K562 (cell line): ENCODE measurements at regions not wholly inside any gene's neighbourhood (a gene's known extent, or its start where the extent isn't known, plus 50 kb on each side); places are given as distances from the start of the nearest gene placed in this dataset.

Experiments
- ATAC-seq: fragments of 200-7000 bp; cut with Tn5 transposase; 3 replicates; pipeline ENCODE4 v1.9.1; 2020; ENCODE audit warnings: moderate library complexity
- BruUV-seq: library from RNA; stranded (reverse); fragments of 400-500 nt; replicated peaks from 2 replicates; lab custom pipeline; 2021; lab: Mats Ljungman, UMichigan
- CTCF ChIA-PET: fragments of 300-600 bp; formaldehyde crosslinking; extraction: SDS; loops from one replicate; lab custom pipeline; 2021; ENCODE audit warnings: low intra/inter-chr PET ratio; lab: Yijun Ruan, JAX
- POLR2A ChIA-PET: fragments of 300-600, 350-650 bp; sonication (Branson Sonifier 250); formaldehyde crosslinking; extraction: SDS; loops from one replicate; lab custom pipeline; 2021; ENCODE audit warnings: antibody characterized with exemption, inconsistent platforms; lab: Yijun Ruan, JAX
- DNase-seq, 4 experiments: peaks; one replicate each; pipeline versions ENCODE4 v3.0.0 to v3.0.0-alpha.2; 2011 to 2018; ENCODE audit warnings: low spot score in 3 of 4, mixed read lengths in 3 of 4; ENCODE audit errors: extremely low read depth in 1 of 4
- FAIRE-seq: peaks from 2 replicates; lab custom pipeline; 2011; peaks lifted over from hg19 to GRCh38; lab: Jason Lieb, UNC
- H2AFZ ChIP-seq: 2 replicates; pipeline ENCODE4 v1.6.0; 2011; ENCODE audit warnings: low read depth, low read length, control low read depth, inconsistent platforms
- H3K27ac ChIP-seq: fragments of 200-600 bp; 3 replicates; pipeline ENCODE4 v1.8.0; 2011; ENCODE audit warnings: low read depth, mild to moderate bottlenecking, control low read depth, inconsistent platforms, low read length, moderate library complexity, mixed read lengths; ENCODE audit errors: extremely low read depth
- H3K27me3 ChIP-seq, 2 experiments: fragments of 300-600 bp in 1 of 2; 2 replicates in 1 of 2; 3 replicates in 1 of 2; pipeline versions ENCODE4 v1.6.0 to v1.8.0; 2011; ENCODE audit warnings: inconsistent platforms in 2 of 2, low read length in 2 of 2, mild to moderate bottlenecking in 1 of 2, mixed read lengths in 1 of 2, moderate library complexity in 1 of 2; ENCODE audit not compliant: control insufficient read depth in 2 of 2, insufficient read depth in 2 of 2
- H3K36me3 ChIP-seq: fragments of 300-600 bp; 3 replicates; pipeline ENCODE4 v1.8.0; 2011; ENCODE audit warnings: mild to moderate bottlenecking, low read length, inconsistent platforms; ENCODE audit not compliant: control insufficient read depth, insufficient read depth
- H3K4me1 ChIP-seq, 2 experiments: fragments of 200-600 bp in 1 of 2; replicated peaks in 1 of 2; 2 replicates in 1 of 2; 3 replicates in 1 of 2; pipeline versions ENCODE4 v1.5.1 to v1.8.0; 2011; ENCODE audit warnings: inconsistent platforms in 2 of 2, low read length in 2 of 2, mild to moderate bottlenecking in 1 of 2, mixed read lengths in 1 of 2, moderate library complexity in 1 of 2; ENCODE audit not compliant: control insufficient read depth in 2 of 2, insufficient read depth in 2 of 2
- H3K4me2 ChIP-seq: 2 replicates; pipeline ENCODE4 v1.6.1; 2011; ENCODE audit warnings: low read length, control low read depth, inconsistent platforms, mixed read lengths; ENCODE audit not compliant: insufficient read depth
- H3K4me3 ChIP-seq: fragments of 200-600 bp; sonication (generic), shearing (Covaris generic); 2 replicates; pipeline ENCODE4 v1.5.1; 2016; ENCODE audit warnings: control low read depth, inconsistent platforms
- H3K79me2 ChIP-seq: fragments of 200-600 bp; 3 replicates; pipeline ENCODE4 v1.8.0; 2011; ENCODE audit warnings: low read length, inconsistent platforms; ENCODE audit not compliant: control insufficient read depth, insufficient read depth
- H3K9ac ChIP-seq, 2 experiments: 2 replicates each; pipeline versions ENCODE4 v1.6.0 to v1.6.1; 2011; ENCODE audit warnings: low read depth in 2 of 2, low read length in 2 of 2, control low read depth in 1 of 2, inconsistent platforms in 1 of 2, mild to moderate bottlenecking in 1 of 2, mixed read lengths in 1 of 2; ENCODE audit not compliant: insufficient read depth in 1 of 2
- H3K9me1 ChIP-seq: one replicate; pipeline ENCODE4 v1.6.0; 2011; ENCODE audit warnings: inconsistent platforms, mild to moderate bottlenecking, low read length, moderate library complexity; ENCODE audit not compliant: control insufficient read depth, insufficient read depth
- H3K9me3 ChIP-seq: replicated peaks from 2 replicates; pipeline ENCODE4 v1.5.1; 2011; ENCODE audit warnings: low read depth, low read length, inconsistent platforms; ENCODE audit not compliant: control insufficient read depth, insufficient read depth
- H4K20me1 ChIP-seq: replicated peaks from 2 replicates; pipeline ENCODE4 v1.6.1; 2011; ENCODE audit warnings: low read length, inconsistent platforms, mixed read lengths; ENCODE audit not compliant: control insufficient read depth, insufficient read depth
- DNMT1 ChIP-seq: fragments of 450-650 bp; IDR thresholded peaks from 2 replicates; pipeline ENCODE4 v1.6.1; 2016; ENCODE audit warnings: antibody characterized with exemption, mild to moderate bottlenecking
- E2F3 ChIP-seq: fragments of 250-450 bp; sonication (Bioruptor Pico); IDR thresholded peaks from 2 replicates; pipeline ENCODE4 v1.4.0; 2020; ENCODE audit warnings: mild to moderate bottlenecking
- E2F8 ChIP-seq: fragments of 450-650 bp; IDR thresholded peaks from 2 replicates; pipeline ENCODE4 v1.7.1; 2018; ENCODE audit warnings: mild to moderate bottlenecking, low read depth; ENCODE audit not compliant: partially characterized antibody
- ERF ChIP-seq: fragments of 450-650 bp; formaldehyde crosslinking; IDR thresholded peaks from 2 replicates; pipeline ENCODE4 v1.4.0; 2020; ENCODE audit warnings: mild to moderate bottlenecking, mixed read lengths
- FOXP1 ChIP-seq: sonication (generic); formaldehyde crosslinking; IDR thresholded peaks from 2 replicates; pipeline ENCODE4 v1.8.0; 2022; ENCODE audit warnings: mild to moderate bottlenecking, missing genetic modification reagents
- SAP30 ChIP-seq: fragments of 200-600 bp; sonication (generic); IDR thresholded peaks from 2 replicates; pipeline ENCODE4 v1.6.1; 2012; ENCODE audit warnings: borderline replicate concordance, low read depth, mild to moderate bottlenecking, moderate library complexity, low read length, control low read depth, inconsistent platforms; ENCODE audit not compliant: insufficient read depth, poor library complexity, severe bottlenecking
- SREBF2 ChIP-seq: sonication (generic); formaldehyde crosslinking; IDR thresholded peaks from 2 replicates; pipeline ENCODE4 v1.4.0; 2020; ENCODE audit warnings: mild to moderate bottlenecking, missing genetic modification reagents
- ZBTB8A ChIP-seq: fragments of 450-650 bp; IDR thresholded peaks from 2 replicates; pipeline ENCODE4 v1.6.1; 2018; ENCODE audit warnings: mild to moderate bottlenecking, moderate library complexity; ENCODE audit not compliant: partially characterized antibody
- WGBS: fragments of 100-300 bp; shearing (Covaris generic); methylation state at CpG from one replicate; pipeline ENCODE4 v1.1.6; 2016; ENCODE audit warnings: low coverage, mixed read lengths; ENCODE audit not compliant: insufficient coverage; ENCODE audit errors: missing lambda C conversion rate; 5-methylcytosine and 5-hydroxymethylcytosine counted together
- in situ Hi-C: fragments of 300-500 bp; cut with MboI; formaldehyde crosslinking; loops from 4 replicates; pipeline ENCODE4 v1.15.0; 2018; ENCODE audit warnings: inconsistent platforms, mixed read lengths
- intact Hi-C: fragments of 100-400 bp; cut with micrococcal nuclease; formaldehyde crosslinking; loops from 2 replicates; pipeline ENCODE4 v1.14.2; 2022

- H3K9me3 ChIP-seq: no peaks in the 10 kb centered on the region
- FAIRE-seq (no peak), DNase-seq (no peak), ATAC-seq (no peak)
- in situ Hi-C loops (no loop called here), intact Hi-C loops (no loop called here)
- no peak overlapping the region for H3K9ac ChIP-seq
- no peaks in the 10 kb centered on the region for H4K20me1 ChIP-seq
- H3K9me1 ChIP-seq: no peaks in the 10 kb centered on the region
- no TSS peak for BruUV-seq
- CTCF ChIA-PET: no interaction called here
- no peak overlapping the region for H3K27ac ChIP-seq
- TF ChIP-seq SREBF2 (no peak), DNMT1 (no peak), ERF (CRISPR knock-in tag) (no peak), SAP30 (no peak), E2F3 (CRISPR knock-in tag) (no peak), FOXP1 (CRISPR knock-in tag) (no peak), E2F8 (no peak), ZBTB8A (no peak)
- no peaks in the 10 kb centered on the region for H3K27me3 ChIP-seq
- H3K4me3 ChIP-seq: no peak overlapping the region
- WGBS: 0% methylated on average over 1 of the region's 1 CpG
- H3K36me3 ChIP-seq: no peaks in the 10 kb centered on the region
- POLR2A ChIA-PET: no interaction called here
- no peak overlapping the region for H2AFZ ChIP-seq
- no peaks in the 10 kb centered on the region for H3K79me2 ChIP-seq
- H3K4me2 ChIP-seq: no peak overlapping the region
- H3K4me1 ChIP-seq: no peaks in the 10 kb centered on the region
These were observed 198.9 kb upstream of the SOX2 start for GRCh38 chr3:181512787-181513186.
